ENCODE measurements at regions not wholly inside any gene's neighbourhood (a gene's known extent, or its start where the extent isn't known, plus 50 kb on each side); places are given as distances from the start of the nearest gene placed in this dataset.

DNA sequence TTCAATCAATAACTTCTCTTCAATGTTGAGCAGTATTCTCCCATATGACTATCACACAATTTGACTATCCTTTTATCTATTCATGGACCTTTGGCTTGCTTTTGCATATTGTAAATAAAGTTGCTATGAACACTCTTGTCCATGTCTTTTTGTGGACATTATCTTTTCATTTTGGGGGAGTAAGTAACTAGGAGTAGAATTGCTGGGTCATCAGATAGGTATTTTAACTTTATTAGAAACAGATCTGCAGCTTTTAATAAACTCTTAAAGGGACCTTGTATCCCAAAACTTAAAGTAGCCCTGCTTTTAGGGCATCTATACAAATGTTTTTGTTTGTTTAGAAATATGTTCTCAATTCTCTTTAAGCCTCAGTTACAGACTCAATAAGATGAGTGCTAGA is 614.2 kb upstream of the CITED2 start:
- TF ChIP-seq EZH2phosphoT487 (IDR thresholded peaks at IDR 0.05; ENCODE audit: insufficient read depth, low read depth), result no peak
- TF ChIP-seq EZH2 (IDR thresholded peaks at IDR 0.05; ENCODE audit: insufficient read depth, poor library complexity, severe bottlenecking), result no peak

All from GM23248 (cell line).